B cell (primary cell): ENCODE measurements at regions not wholly inside any gene's neighbourhood (a gene's known extent, or its start where the extent isn't known, plus 50 kb on each side); places are given as distances from the start of the nearest gene placed in this dataset.

Experiments
- ATAC-seq: fragments of 200-7000 bp; cut with Tn5 transposase; one replicate; pipeline ENCODE4 v1.10.0; 2021; ENCODE audit warnings: low read depth, mild to moderate bottlenecking, moderate number of reproducible peaks, moderate library complexity
- CTCF ChIA-PET: fragments of 350-600 bp; sonication (Branson Sonifier 250); formaldehyde crosslinking; loops from one replicate; lab custom pipeline; 2021; ENCODE audit warnings: antibody characterized with exemption, inconsistent platforms; lab: Charles Lee
- POLR2A ChIA-PET: fragments of 350-600 bp; sonication (Branson Sonifier 250); formaldehyde crosslinking; loops from one replicate; lab custom pipeline; 2021; ENCODE audit warnings: antibody characterized with exemption; lab: Charles Lee
- DNase-seq: peaks from one replicate; pipeline ENCODE4 v3.0.0; 2013
- H2AFZ ChIP-seq: 2 replicates; pipeline ENCODE4 v1.6.1; 2012; ENCODE audit warnings: mild to moderate bottlenecking, low read depth, low read length; ENCODE audit not compliant: insufficient read depth, poor library complexity, severe bottlenecking
- H3K27ac ChIP-seq, 2 donors: 1 replicate in 1 of 2; 2 replicates in 1 of 2; pipeline ENCODE4 v1.5.1; 2012 to 2013; ENCODE audit warnings: low read length in 2 of 2, mild to moderate bottlenecking in 2 of 2, moderate library complexity in 1 of 2
- H3K27me3 ChIP-seq, 4 experiments: fragments of 200-600 bp in 1 of 4; sonication (generic) in 1 of 4; replicated peaks in 1 of 4; 1 replicate in 2 of 4; 2 replicates in 2 of 4; pipeline versions ENCODE4 v1.6.1 to v1.7.0; 2013 to 2016; ENCODE audit warnings: low read length in 3 of 4, mild to moderate bottlenecking in 2 of 4, mixed read lengths in 1 of 4, moderate library complexity in 1 of 4; ENCODE audit not compliant: insufficient read depth in 4 of 4, control insufficient read depth in 3 of 4; ENCODE audit errors: control extremely low read depth in 1 of 4
- H3K36me3 ChIP-seq, 2 experiments: replicated peaks in 1 of 2; 1 replicate in 1 of 2; 2 replicates in 1 of 2; pipeline versions ENCODE4 v1.6.1 to v1.7.1; 2013; ENCODE audit warnings: low read length in 1 of 2; ENCODE audit not compliant: insufficient read depth in 2 of 2, control insufficient read depth in 1 of 2; ENCODE audit errors: control extremely low read depth in 1 of 2, extremely low read depth in 1 of 2
- H3K4me1 ChIP-seq, 2 donors: fragments of 200-600 bp in 1 of 2; sonication (generic) in 1 of 2; 1 replicate in 1 of 2; 2 replicates in 1 of 2; pipeline versions ENCODE4 v1.5.1 to v1.6.1; 2013 to 2017; ENCODE audit warnings: low read length in 2 of 2; ENCODE audit not compliant: control insufficient read depth in 2 of 2, insufficient read depth in 2 of 2
- H3K4me2 ChIP-seq: replicated peaks from 2 replicates; pipeline ENCODE3; 2012; ENCODE audit warnings: mild to moderate bottlenecking, low read depth, low read length; ENCODE audit not compliant: poor library complexity, severe bottlenecking
- H3K4me3 ChIP-seq, 5 experiments: fragments of 200-600 bp in 1 of 5; sonication (generic) in 1 of 5; 1 replicate in 3 of 5; 2 replicates in 2 of 5; pipeline versions ENCODE4 v1.5.1 to v1.7.0; 2011 to 2016; ENCODE audit warnings: low read length in 4 of 5, mild to moderate bottlenecking in 4 of 5, low read depth in 2 of 5, control low read depth in 1 of 5, moderate library complexity in 1 of 5; ENCODE audit not compliant: insufficient read depth in 1 of 5; ENCODE audit errors: control extremely low read depth in 1 of 5, extremely low read depth in 1 of 5
- H3K79me2 ChIP-seq: fragments of 200-600 bp; sonication (generic); one replicate; pipeline ENCODE4 v1.6.0; 2016; ENCODE audit warnings: low read length; ENCODE audit not compliant: control insufficient read depth, insufficient read depth
- H3K9ac ChIP-seq: fragments of 200-600 bp; sonication (generic); 2 replicates; pipeline ENCODE4 v1.6.1; 2017; ENCODE audit warnings: mild to moderate bottlenecking, low read length, moderate library complexity
- H3K9me3 ChIP-seq, 3 donors: one replicate each; pipeline versions ENCODE4 v1.6.1 to v1.7.1; 2013; ENCODE audit warnings: low read length in 2 of 3; ENCODE audit not compliant: control insufficient read depth in 2 of 3, insufficient read depth in 1 of 3; ENCODE audit errors: control extremely low read depth in 1 of 3
- H4K20me1 ChIP-seq: 2 replicates; pipeline ENCODE4 v1.6.0; 2012; ENCODE audit warnings: mild to moderate bottlenecking, low read length; ENCODE audit not compliant: insufficient read depth, control insufficient read depth, poor library complexity, severe bottlenecking
- H3K27ac Mint-ChIP-seq: one replicate; pipeline ENCODE4 v1.8.0; 2021; ENCODE audit warnings: mixed read lengths
- H3K27me3 Mint-ChIP-seq: one replicate; pipeline ENCODE4 v1.8.0; 2021; ENCODE audit warnings: mixed read lengths
- H3K4me1 Mint-ChIP-seq: one replicate; pipeline ENCODE4 v1.8.0; 2021; ENCODE audit warnings: mixed read lengths
- H3K4me3 Mint-ChIP-seq: one replicate; pipeline ENCODE4 v1.8.0; 2021; ENCODE audit warnings: mixed read lengths
- H3K9me3 Mint-ChIP-seq: one replicate; pipeline ENCODE4 v1.8.0; 2022; ENCODE audit warnings: mixed read lengths; ENCODE audit not compliant: insufficient read depth
- CTCF ChIP-seq: fragments of 200-600 bp; IDR thresholded peaks from one replicate; pipeline ENCODE4 v1.8.0; 2022; ENCODE audit warnings: antibody characterized with exemption, mild to moderate bottlenecking
- EZH2 ChIP-seq: IDR thresholded peaks from 2 replicates; pipeline ENCODE4 v1.6.1; 2012; ENCODE audit warnings: borderline replicate concordance, low read depth, mild to moderate bottlenecking, moderate library complexity, low read length; ENCODE audit not compliant: insufficient read depth, poor library complexity, severe bottlenecking
- WGBS: methylation state at CpG from one replicate; pipeline ENCODE4 v1.1.5; 2013; ENCODE audit warnings: missing lambda C conversion rate; ENCODE audit not compliant: insufficient coverage; 5-methylcytosine and 5-hydroxymethylcytosine counted together
- intact Hi-C: fragments of 100-400 bp; cut with micrococcal nuclease; formaldehyde crosslinking; loops from one replicate; pipeline ENCODE4 v1.10.0; 2022

GRCh38 chr9:84439250-84439649, 98.7 kb upstream of the SLC28A3 start:
- H3K9me3 ChIP-seq, result no peaks in the 10 kb centered on the region
- no peaks in the 10 kb centered on the region for H3K36me3 ChIP-seq
- intact Hi-C loops, result no loop called here
- no peak for DNase-seq
- H3K27me3 ChIP-seq, result no peaks in the 10 kb centered on the region
- Mint-ChIP-seq H3K27ac (no peak overlapping the region), H3K27me3 (no peaks in the 10 kb centered on the region), H3K9me3 (no peaks in the 10 kb centered on the region), H3K4me1 (no peaks in the 10 kb centered on the region), H3K4me3 (no peak overlapping the region)
- POLR2A ChIA-PET, result no interaction called here
- H4K20me1 ChIP-seq, result no peaks in the 10 kb centered on the region
- ATAC-seq, result no peak
- H2AFZ ChIP-seq, result no peak overlapping the region
- no peak overlapping the region for H3K4me2 ChIP-seq
- TF ChIP-seq EZH2, result no peak
- 80% methylated on average over 1 of the region's 3 CpGs for WGBS
- no peaks in the 10 kb centered on the region for H3K79me2 ChIP-seq
- H3K27ac ChIP-seq, result no peak overlapping the region
- CTCF ChIA-PET, result interaction anchor here (0.6 kb wide), 2 partner anchors 15 to 36 kb away, joined by 4 to 5 read pairs; no protein-coding TSS in a partner anchor
- no peak overlapping the region for H3K9ac ChIP-seq
- H3K4me1 ChIP-seq, result no peaks in the 10 kb centered on the region
- no peak overlapping the region for H3K4me3 ChIP-seq

DNA sequence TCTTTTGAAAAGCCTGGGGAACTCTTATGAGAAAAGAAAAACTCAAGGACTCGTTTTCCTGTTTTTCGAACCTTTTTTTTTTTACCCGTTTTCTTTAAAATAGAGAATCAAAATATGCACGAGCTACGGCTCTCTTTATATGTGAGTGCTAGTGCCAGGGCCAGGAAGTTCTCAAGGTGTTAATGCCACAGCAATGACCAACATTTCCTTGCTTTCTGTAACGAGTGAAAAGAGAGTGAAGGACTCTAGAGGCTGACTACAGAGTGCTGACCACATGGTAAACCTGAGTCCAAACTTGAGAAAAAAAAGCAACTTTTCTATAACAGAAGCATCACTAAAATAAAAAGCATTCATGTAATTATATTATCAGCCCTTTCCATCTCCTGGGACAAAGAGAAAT, 102.2 kb upstream of the SLC28A3 start:
- Histone ChIP-seq H4K20me1 (no peaks in the 10 kb centered on the region), H2AFZ (no peak overlapping the region), H3K4me2 (no peak overlapping the region), H3K36me3 (no peaks in the 10 kb centered on the region), H3K4me1 (no peaks in the 10 kb centered on the region), H3K9me3 (no peaks in the 10 kb centered on the region), H3K9ac (no peak overlapping the region), H3K27me3 (peaks cover 0 to 3% (median 0%) of the 10 kb centered on the region in 4 experiments), H3K27ac (no peak overlapping the region), H3K79me2 (no peaks in the 10 kb centered on the region), H3K4me3 (no peak overlapping the region)
- Mint-ChIP-seq H3K4me3 (no peak overlapping the region), H3K4me1 (no peaks in the 10 kb centered on the region), H3K9me3 (no peaks in the 10 kb centered on the region), H3K27me3 (peaks cover 9% of the 10 kb centered on the region), H3K27ac (no peak overlapping the region)
- 93% methylated on average over 2 of the region's 6 CpGs for WGBS
- no peak for TF ChIP-seq CTCF
- no peak for TF ChIP-seq EZH2
- POLR2A ChIA-PET, result no interaction called here
- CTCF ChIA-PET, result no interaction called here
- ATAC-seq, result no peak
- DNase-seq, result no peak
- intact Hi-C loops, result no loop called here
